ENCODE measurements at regions not wholly inside any gene's neighbourhood (a gene's known extent, or its start where the extent isn't known, plus 50 kb on each side); places are given as distances from the start of the nearest gene placed in this dataset.

DNA sequence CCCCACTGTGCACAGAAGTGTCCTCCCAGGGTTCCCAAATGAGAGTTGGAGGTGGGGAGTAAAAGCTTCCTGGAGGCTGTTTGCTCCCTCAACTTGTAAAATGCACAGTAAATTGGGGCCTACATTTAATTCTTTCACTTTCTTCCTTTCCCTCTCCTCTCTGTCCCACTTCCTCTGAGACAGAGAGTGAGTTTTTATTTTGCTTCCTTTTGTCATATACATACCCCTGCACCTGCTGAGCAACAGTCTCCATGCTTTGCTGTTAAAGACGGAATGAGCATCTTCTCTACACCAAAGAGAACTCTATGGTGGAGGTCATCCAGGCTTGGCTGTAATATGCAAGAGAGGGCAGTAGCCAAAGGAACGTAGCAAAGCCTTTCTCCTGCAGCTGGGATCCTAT lies 79.3 kb upstream of the VAV3 start:
- Histone ChIP-seq H3K36me3 (no peaks in the 10 kb centered on the region), H3K4me1 (peaks cover 0 to 21% (median 9%) of the 10 kb centered on the region in 4 donors), H3K9me3 (no peaks in the 10 kb centered on the region), H3K27me3 (no peaks in the 10 kb centered on the region), H3K4me3 (no peak overlapping the region), H3K27ac (no peak overlapping the region)
- intact Hi-C loops (cut with DNase I), result no loop called here
- WGBS, 2 donors, result 61 to 73% methylated on average over 2 of the region's 2 CpGs
- DNase-seq, result no peak
- TF ChIP-seq POLR2AphosphoS5 (IDR thresholded peaks at IDR 0.05) (no peak), EP300 (IDR thresholded peaks at IDR 0.05) (no peak), POLR2A (IDR thresholded peaks at IDR 0.05) (no peak)
- TF ChIP-seq, protein P1, sequence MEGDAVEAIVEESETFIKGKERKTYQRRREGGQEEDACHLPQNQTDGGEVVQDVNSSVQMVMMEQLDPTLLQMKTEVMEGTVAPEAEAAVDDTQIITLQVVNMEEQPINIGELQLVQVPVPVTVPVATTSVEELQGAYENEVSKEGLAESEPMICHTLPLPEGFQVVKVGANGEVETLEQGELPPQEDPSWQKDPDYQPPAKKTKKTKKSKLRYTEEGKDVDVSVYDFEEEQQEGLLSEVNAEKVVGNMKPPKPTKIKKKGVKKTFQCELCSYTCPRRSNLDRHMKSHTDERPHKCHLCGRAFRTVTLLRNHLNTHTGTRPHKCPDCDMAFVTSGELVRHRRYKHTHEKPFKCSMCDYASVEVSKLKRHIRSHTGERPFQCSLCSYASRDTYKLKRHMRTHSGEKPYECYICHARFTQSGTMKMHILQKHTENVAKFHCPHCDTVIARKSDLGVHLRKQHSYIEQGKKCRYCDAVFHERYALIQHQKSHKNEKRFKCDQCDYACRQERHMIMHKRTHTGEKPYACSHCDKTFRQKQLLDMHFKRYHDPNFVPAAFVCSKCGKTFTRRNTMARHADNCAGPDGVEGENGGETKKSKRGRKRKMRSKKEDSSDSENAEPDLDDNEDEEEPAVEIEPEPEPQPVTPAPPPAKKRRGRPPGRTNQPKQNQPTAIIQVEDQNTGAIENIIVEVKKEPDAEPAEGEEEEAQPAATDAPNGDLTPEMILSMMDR (IDR thresholded peaks at IDR 0.05), result no peak

DNA sequence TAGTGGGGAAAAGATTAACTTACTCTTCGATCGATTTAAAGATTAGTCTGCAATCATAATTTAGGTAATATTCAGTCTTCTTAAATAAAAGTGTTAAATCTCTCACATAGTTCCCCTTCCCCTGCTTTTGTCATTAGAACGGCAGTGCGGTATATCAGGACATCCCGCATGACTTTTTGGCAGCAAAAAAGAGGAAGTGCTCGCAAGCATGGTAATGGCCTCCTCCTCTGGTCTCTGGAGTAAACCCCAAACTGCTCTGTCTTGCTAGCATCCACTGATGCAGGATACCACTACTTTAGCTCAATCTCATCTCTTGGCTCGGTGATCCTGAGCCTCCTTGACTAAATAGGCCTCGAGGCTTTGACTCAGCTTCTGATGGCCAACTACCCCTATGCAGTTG lies 78.7 kb upstream of the VAV3 start:
- Histone ChIP-seq H3K27ac (no peak overlapping the region), H3K9me3 (no peaks in the 10 kb centered on the region), H3K4me1 (peaks cover 0 to 21% (median 9%) of the 10 kb centered on the region in 4 donors), H3K36me3 (no peaks in the 10 kb centered on the region), H3K4me3 (no peak overlapping the region), H3K27me3 (no peaks in the 10 kb centered on the region)
- WGBS, 2 donors, result 71 to 89% methylated on average over 8 of the region's 8 CpGs
- intact Hi-C loops (cut with DNase I), result no loop called here
- no peak for DNase-seq
- TF ChIP-seq, protein P1 (IDR thresholded peaks at IDR 0.05), result no peak
- TF ChIP-seq POLR2AphosphoS5 (IDR thresholded peaks at IDR 0.05), result no peak
- no peak for TF ChIP-seq POLR2A (IDR thresholded peaks at IDR 0.05)
- no peak for TF ChIP-seq EP300 (IDR thresholded peaks at IDR 0.05)

- Histone ChIP-seq H3K27me3 (no peaks in the 10 kb centered on the region), H3K27ac (no peak overlapping the region), H3K9me3 (no peaks in the 10 kb centered on the region), H3K4me1 (peaks cover 0 to 21% (median 9%) of the 10 kb centered on the region in 4 donors), H3K36me3 (no peaks in the 10 kb centered on the region), H3K4me3 (no peak overlapping the region)
- 95 to 98% methylated on average over 1 of the region's 1 CpG for WGBS, 2 donors
- intact Hi-C loops (cut with DNase I), result no loop called here
- no peak for DNase-seq
- TF ChIP-seq POLR2A (IDR thresholded peaks at IDR 0.05) (no peak), EP300 (IDR thresholded peaks at IDR 0.05) (no peak), POLR2AphosphoS5 (IDR thresholded peaks at IDR 0.05) (no peak)
- TF ChIP-seq, protein P1 (IDR thresholded peaks at IDR 0.05), result no peak
Measured at GRCh38 chr1:108042610-108043009, 77.6 kb upstream of the VAV3 start.

GRCh38 chr1:108041360-108042142 lies 76.6 kb upstream of the VAV3 start:
- no peak for TF ChIP-seq EP300 (IDR thresholded peaks at IDR 0.05)
- no peak for TF ChIP-seq POLR2A (IDR thresholded peaks at IDR 0.05)
- no peak for TF ChIP-seq POLR2AphosphoS5 (IDR thresholded peaks at IDR 0.05)
- TF ChIP-seq, protein P1 (IDR thresholded peaks at IDR 0.05), result no peak
- DNase-seq, result no peak
- Histone ChIP-seq H3K36me3 (no peaks in the 10 kb centered on the region), H3K4me1 (peaks cover 0 to 21% (median 9%) of the 10 kb centered on the region in 4 donors), H3K27ac (peak overlapping the region in 1 of 4 donors; percentile 5), H3K9me3 (no peaks in the 10 kb centered on the region), H3K4me3 (no peak overlapping the region), H3K27me3 (no peaks in the 10 kb centered on the region)
- intact Hi-C loops (cut with DNase I), result no loop called here
- 44 to 57% methylated on average over 7 of the region's 7 CpGs for WGBS, 2 donors
